Neutrophil (primary cell): ENCODE measurements at regions not wholly inside any gene's neighbourhood (a gene's known extent, or its start where the extent isn't known, plus 50 kb on each side); places are given as distances from the start of the nearest gene placed in this dataset.
"Not testable (repeated sequence)": the region's sequence is repeated elsewhere in the genome, so short reads cannot be mapped to it uniquely, and the experiment has no call there.

Source experiments
- H3K27ac ChIP-seq: fragments of 200-600 bp; sonication (generic); 2 replicates; pipeline ENCODE4 v1.5.1; 2016; ENCODE audit warnings: mild to moderate bottlenecking, moderate library complexity
- H3K27me3 ChIP-seq: fragments of 200-600 bp; sonication (generic); 2 replicates; pipeline ENCODE4 v1.6.0; 2016; ENCODE audit warnings: mild to moderate bottlenecking
- H3K36me3 ChIP-seq: fragments of 200-600 bp; sonication (generic); 2 replicates; pipeline ENCODE4 v1.5.1; 2017
- H3K4me1 ChIP-seq, 2 experiments: fragments of 200-600 bp in 1 of 2; sonication (generic) in 1 of 2; 1 replicate in 1 of 2; 2 replicates in 1 of 2; pipeline versions ENCODE4 v1.5.1 to v1.6.1; 2013 to 2016; ENCODE audit warnings: low read depth in 1 of 2, low read length in 1 of 2, mild to moderate bottlenecking in 1 of 2, moderate library complexity in 1 of 2; ENCODE audit not compliant: control insufficient read depth in 1 of 2, insufficient read depth in 1 of 2
- H3K4me3 ChIP-seq, 2 experiments: fragments of 200-600 bp in 1 of 2; sonication (generic) in 1 of 2; 1 replicate in 1 of 2; 2 replicates in 1 of 2; pipeline ENCODE4 v1.5.1; 2013 to 2016; ENCODE audit warnings: low read depth in 1 of 2, low read length in 1 of 2, mild to moderate bottlenecking in 1 of 2, moderate library complexity in 1 of 2
- H3K9me3 ChIP-seq: fragments of 200-600 bp; sonication (generic); 2 replicates; pipeline ENCODE4 v1.5.1; 2016
- CTCF ChIP-seq: fragments of 200-600 bp; sonication (generic); IDR thresholded peaks from 2 replicates; pipeline ENCODE4 v1.5.1; 2016; ENCODE audit warnings: antibody characterized with exemption

- H3K4me1 ChIP-seq, result no peaks in the 10 kb centered on the region
- no peaks in the 10 kb centered on the region for H3K36me3 ChIP-seq
- H3K27ac ChIP-seq, result no peak overlapping the region
- H3K27me3 ChIP-seq, result no peaks in the 10 kb centered on the region
- TF ChIP-seq CTCF, result no peak
- H3K4me3 ChIP-seq, result no peak overlapping the region
- H3K9me3 ChIP-seq, result no peaks in the 10 kb centered on the region
Observed at GRCh38 chr11:81303038-81303664, 1430.5 kb downstream of the FAM181B start.

GRCh38 chr11:81301166-81301830 is 1432.4 kb downstream of the FAM181B start:
- Histone ChIP-seq H3K4me3 (no peak overlapping the region), H3K9me3 (no peaks in the 10 kb centered on the region), H3K36me3 (no peaks in the 10 kb centered on the region), H3K27me3 (no peaks in the 10 kb centered on the region), H3K4me1 (no peaks in the 10 kb centered on the region), H3K27ac (no peak overlapping the region)
- TF ChIP-seq CTCF, result no peak

- TF ChIP-seq CTCF, result no peak
- H3K9me3 ChIP-seq, result no peaks in the 10 kb centered on the region
- H3K4me1 ChIP-seq, result no peaks in the 10 kb centered on the region
- no peak overlapping the region for H3K27ac ChIP-seq
- no peaks in the 10 kb centered on the region for H3K27me3 ChIP-seq
- H3K4me3 ChIP-seq, result no peak overlapping the region
- H3K36me3 ChIP-seq, result no peaks in the 10 kb centered on the region
Observed at GRCh38 chr11:81286959-81287358, 1446.7 kb downstream of the FAM181B start.

DNA sequence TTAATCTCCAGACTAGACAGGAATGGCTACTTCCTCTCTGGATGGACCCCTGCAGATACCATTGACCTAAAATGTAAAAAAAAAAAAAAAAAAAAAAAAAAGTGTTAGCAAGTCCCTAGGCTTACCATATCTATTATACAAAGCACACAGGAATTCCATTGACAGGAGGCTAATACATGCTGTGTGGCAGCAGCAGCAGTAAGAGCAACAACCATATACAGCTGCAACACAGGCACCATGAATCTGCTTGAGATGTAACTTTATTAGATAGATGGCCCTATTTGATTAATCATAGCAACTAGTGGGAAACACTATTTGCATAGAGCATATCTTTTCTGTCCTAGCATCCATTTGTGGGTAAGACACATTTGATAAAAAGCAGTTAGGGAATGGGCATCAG is 1447.1 kb downstream of the FAM181B start:
- H3K27ac ChIP-seq, result no peak overlapping the region
- no peaks in the 10 kb centered on the region for H3K27me3 ChIP-seq
- H3K4me3 ChIP-seq, result no peak overlapping the region
- TF ChIP-seq CTCF, result no peak
- no peaks in the 10 kb centered on the region for H3K36me3 ChIP-seq
- no peaks in the 10 kb centered on the region for H3K4me1 ChIP-seq
- no peaks in the 10 kb centered on the region for H3K9me3 ChIP-seq

GRCh38 chr11:81280228-81280627 is 1453.4 kb downstream of the FAM181B start:
- not testable (repeated sequence) for H3K27me3 ChIP-seq, H3K4me3 ChIP-seq, H3K9me3 ChIP-seq, H3K4me1 ChIP-seq, H3K27ac ChIP-seq, H3K36me3 ChIP-seq

- no peak for TF ChIP-seq CTCF
- H3K36me3 ChIP-seq, result no peaks in the 10 kb centered on the region
Observed at GRCh38 chr11:81278991-81279390, 1454.7 kb downstream of the FAM181B start.

More at GRCh38 chr11:81278991-81279390, 1454.7 kb downstream of the FAM181B start:
- H3K27ac ChIP-seq, result no peak overlapping the region
- no peaks in the 10 kb centered on the region for H3K4me1 ChIP-seq
- H3K9me3 ChIP-seq, result no peaks in the 10 kb centered on the region
- no peaks in the 10 kb centered on the region for H3K27me3 ChIP-seq
- H3K4me3 ChIP-seq, result no peak overlapping the region
